GM04504 (cell line): ENCODE measurements at regions not wholly inside any gene's neighbourhood (a gene's known extent, or its start where the extent isn't known, plus 50 kb on each side); places are given as distances from the start of the nearest gene placed in this dataset.

ENCODE experiments used
- DNase-seq: peaks from one replicate; pipeline ENCODE4 v3.0.0-alpha.2; 2012; ENCODE audit warnings: low read depth

DNA sequence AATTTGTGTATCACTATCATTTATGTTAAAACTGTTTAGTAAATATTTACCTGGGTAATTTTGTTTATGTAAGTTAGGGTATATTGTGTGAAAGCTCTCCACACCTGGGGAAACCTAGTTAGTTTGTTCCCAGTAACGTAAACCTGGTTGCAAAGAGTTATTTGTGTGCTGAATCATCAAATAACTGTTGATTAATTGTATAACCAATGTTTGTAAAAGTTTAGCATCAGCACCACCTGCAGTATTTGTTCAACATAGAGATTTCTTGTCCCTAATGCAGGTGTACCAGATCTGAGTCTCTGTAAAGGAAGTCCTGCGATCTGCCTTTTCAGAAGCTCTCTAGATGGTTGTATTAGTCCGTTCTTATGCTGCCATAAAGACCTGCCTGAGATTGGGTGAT, 440.4 kb downstream of the COL12A1 start:
- no peak for DNase-seq

DNA sequence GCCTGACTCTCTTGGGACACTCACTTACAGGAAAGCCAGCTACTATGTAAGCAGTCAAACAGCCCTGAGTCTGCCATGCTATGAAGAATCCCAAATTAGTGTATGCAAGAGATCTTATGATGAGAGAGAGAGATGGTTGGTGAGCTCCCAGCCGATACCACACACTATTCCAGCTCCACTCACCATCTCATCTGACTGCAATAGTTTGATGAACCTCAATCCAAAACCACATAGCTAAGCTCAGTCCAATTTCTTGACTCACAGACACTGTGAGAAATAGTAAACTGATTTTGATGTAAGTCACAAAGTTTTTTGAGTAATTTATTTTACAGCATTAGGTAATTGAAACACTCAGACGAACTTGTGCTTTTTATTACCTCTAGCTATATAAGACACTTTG, 441.4 kb downstream of the COL12A1 start:
- no peak for DNase-seq

DNA sequence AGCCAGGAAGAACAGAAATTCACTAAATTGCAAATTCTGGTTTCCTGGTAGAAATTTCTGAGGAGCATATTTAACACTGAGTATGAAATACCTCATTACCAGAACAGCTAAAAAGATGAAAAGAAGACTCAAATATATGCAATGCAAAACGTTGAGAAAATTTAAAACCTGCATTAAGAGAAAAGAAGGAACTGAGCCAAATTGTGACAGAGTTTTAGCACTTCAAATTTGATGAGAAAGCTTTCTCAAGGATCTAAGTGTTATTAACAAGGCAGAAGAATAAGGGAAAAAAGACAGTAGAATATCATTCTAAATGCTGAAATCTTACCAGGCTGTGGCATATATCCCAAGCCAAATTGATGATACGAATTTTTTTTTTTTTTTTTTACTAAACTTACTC, 443.0 kb downstream of the COL12A1 start:
- no peak for DNase-seq

DNA sequence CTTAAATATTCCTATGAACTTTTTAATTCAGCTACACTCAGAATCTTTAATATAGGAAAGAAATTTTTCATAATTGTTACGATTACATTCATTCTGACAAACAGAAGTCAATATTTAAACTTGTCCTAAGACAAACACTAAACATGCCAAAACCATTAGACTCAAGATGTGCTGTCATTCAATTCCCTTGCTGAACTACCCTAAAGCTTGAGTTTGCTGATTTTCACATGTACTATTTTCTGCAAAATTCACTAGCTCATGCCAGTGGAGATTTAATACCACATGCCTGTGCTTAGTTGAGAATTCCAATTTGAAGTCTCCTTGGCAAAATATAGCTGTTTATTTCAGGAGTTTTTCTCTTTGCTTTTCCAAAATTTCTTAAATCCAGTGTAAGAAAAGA, 448.0 kb downstream of the COL12A1 start:
- no peak for DNase-seq

DNA sequence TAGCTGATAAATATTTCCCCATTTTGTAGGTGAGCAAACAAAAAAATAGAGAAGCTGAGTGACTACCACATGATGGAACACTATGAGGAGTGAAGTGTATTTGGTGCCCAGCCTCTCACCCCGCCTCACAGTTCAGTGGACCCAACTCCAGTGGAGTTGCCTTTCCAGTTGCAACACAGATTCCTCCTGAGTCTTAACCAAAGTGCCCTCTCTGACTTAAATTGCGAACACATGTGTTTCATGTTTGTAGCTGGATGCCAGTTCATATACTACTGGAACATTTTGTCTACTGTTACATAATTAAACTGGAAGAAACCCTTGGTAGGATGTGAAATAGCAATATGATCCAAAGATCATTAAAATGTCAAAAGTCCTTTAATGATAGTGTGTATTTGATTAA, 448.9 kb downstream of the COL12A1 start:
- DNase-seq, result no peak

DNA sequence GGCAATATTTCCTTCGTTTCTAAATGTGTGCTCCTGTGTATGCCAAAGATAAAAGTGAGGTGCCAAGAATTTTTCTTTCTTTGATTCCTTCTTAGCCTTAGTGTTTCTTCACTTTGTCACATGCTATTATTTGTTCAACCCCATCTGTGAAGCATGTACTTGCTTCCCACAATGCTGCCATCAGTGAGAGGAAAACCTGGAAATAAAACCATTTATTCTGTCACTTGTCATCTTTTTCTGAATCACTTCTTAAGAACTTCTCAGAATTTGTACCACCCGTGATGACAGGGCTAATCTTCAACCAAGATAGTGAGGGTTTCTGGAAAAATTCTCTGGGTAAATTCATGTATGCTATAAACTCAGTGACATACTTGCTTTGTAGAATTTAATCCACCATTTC, 450.1 kb downstream of the COL12A1 start:
- no peak for DNase-seq

DNA sequence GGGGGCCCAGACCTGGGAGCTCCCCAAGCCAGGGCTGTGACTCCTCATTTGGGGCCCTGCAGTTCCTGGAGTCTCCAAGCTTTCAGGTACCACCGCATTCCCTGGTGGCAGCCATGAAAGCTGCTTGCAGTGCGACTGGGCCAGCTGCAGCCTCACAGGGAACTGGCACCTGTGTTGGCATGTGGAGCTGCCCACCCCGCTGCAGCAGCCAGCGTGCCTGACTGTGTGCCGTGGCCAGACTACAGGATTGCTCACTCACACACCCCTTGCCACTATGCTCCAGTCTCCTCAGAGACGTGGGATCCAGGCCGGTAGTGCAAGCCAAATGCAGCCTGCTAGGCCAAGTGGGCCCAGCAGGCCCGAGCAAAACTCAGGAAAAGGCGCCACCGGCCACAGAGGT, 450.7 kb downstream of the COL12A1 start:
- DNase-seq, result no peak

DNA sequence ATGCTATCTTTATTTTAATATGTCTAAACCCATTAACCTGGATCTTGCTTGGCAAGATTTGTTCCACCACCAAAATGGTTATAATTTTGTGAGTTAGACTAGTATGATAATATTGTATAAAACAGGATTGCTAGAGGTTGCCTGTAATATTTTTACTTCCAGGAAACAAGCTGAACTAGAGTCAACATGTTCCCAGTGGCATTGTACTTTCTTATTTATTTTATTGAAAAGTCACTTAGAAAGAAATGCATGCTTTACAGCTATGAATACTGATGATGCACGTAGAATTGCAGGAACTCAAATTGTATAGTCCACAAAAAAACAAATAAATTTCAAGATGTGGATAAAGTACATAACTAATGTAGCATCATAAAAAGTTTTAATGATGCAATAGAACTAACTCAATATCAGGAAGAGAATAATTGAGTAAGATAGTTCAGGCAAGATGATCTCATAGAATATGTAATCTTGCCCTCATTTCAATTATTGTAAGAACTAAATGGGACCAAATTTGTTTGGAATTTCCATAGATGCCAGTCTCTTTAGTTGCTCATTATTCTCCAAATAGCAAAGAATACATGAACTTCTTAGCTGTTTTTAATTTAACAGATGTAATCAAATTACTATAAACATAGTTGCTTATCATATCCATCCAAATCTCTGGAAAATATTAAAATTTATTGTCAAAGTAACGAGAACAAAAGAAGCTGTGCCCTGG, 451.8 kb downstream of the COL12A1 start:
- no peak for DNase-seq

DNA sequence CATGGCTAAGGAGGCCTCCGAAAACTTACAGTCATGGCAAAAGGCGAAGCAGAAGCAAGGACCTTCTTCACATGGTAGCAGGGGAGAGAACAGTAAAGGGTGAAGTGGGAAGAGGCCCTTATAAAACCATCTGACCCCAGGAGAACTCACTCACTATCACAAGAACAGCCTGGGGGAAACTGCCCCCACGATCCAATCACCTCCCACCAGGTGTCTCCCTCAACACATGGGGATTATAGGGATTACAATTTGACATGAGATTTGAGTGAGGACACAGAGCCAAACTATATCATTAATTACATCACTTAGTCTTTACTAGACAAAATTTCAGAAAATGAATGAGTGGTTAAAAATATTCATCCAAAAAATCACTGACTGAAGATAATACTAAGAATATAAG, 453.6 kb downstream of the COL12A1 start:
- no peak for DNase-seq

DNA sequence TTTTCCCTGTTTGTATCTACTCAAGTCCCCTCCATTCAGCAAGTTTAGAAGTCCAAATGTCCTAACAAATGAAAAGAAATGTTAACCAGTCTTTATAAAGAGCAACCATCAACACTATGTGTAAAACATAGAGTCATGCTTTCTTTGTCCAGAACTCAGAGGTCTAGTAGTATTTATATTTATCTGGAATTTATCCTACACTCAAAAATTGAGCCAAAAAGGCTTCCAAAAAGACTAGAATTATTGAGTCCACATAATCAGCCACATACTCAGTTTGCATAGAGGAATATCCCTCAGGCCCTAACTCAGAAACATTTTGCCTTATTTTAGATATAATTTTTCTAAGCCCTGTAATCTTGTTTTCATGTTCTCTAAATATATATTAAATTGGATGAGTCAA, 455.0 kb downstream of the COL12A1 start:
- DNase-seq, result no peak

DNA sequence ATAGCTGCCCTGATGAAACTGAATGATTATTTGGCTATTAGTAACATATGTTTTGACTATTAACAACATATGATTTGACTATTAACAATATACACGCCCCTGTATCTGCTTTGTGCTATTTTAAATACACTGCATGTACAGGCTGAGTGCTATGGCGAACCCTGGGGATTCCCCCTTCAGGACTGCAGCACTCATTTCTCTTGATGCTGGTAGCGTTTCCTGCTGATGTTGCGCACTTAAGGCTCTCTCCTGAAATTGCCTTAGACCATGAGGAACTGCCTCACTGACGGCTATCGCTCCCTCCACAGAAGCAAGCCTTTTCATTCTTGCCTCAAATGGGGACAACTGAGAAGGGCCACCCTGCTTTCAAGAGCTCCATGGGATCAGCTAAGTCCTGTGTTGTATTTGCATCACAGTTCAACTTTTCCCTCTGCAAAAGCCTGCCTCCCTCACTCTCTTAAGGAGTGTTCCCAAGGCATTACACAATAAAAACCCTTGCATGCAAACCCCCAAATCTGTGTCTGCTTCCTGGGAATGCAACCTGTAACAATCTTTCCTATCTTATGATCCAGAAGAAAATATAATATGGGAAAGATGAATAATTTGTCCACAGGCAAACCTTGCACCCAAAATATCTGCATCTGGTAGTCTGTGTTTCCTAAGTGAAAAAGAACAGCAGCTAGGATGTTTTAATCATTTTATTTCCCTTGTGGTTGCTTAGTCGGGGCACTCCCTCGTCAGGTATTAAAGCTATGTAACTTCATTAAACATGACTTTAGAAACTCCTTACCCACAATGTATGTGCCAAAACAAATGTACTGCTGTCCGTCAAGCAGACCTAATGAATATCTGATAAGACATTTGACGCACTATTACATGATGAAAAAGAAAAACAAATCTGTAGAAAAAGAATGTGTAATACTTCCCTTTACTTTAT, 456.4 kb downstream of the COL12A1 start:
- no peak for DNase-seq

DNA sequence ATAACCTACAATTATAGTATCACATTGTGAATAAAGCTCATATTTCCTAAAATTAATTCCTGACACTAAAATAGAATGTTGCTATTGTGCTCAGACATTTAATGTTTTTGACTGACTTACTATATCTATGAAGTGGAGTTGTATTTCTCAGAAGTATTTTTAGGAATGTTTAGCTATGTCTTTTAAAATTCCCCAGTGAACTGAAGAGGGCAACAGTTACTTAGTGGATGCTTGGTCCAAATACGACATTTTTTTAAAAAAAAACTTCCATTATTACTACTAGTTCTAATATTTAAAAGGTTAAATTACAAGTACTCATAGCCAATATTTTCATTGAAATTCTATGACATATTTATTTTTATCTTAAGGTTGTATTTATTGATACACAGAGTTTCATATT, 460.2 kb downstream of the COL12A1 start:
- DNase-seq, result no peak

DNA sequence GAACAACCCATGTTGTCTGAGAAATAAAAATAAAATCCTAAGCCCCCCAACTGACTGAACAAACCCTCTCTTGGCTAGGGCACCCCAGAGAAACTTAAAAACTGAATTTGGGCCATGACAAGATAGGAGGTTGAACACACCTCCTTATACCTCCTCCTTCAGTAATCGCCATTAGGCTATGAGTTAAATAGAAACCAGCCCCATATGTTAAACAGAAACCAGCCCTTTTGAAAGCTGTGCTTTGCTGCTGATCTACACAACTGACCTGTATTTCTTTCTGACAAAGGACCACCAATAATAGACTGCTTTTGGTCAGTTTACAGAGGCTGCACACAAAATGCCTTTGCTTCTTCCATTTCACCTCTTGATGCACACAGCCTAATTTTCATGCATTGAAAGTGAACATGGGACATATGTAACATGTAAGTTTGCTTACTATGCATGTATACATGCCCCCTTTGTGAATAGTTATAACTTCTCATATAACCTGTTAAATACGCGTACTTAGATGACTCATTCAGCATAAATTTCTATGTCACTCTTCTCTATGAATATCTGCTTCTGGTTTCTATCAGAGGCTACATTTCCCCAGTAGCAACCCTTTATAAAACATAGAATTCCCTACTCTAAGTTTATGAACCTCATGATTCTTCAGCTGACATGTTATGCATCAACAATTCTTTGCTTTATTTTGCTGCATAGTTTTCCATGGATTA, 462.9 kb downstream of the COL12A1 start:
- no peak for DNase-seq

DNA sequence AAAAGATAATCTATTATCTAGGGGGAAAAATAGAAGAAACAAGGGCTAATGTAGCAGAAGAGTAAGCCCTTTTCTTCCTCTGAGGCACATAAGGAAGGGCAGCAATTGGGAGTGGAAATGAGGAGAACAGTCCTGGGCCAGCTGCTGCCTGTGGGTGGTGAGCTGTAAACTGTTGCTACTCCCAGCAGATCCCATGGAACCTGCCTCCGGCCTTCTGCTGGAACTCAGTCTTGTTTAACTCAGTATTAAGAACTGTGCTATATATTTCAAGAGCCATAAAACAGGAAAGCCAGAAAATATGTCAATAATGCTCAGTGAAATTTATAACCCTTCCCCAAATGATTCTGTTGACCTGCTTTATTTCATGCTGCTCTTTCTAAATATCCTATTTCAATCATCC, 464.2 kb downstream of the COL12A1 start:
- no peak for DNase-seq

DNA sequence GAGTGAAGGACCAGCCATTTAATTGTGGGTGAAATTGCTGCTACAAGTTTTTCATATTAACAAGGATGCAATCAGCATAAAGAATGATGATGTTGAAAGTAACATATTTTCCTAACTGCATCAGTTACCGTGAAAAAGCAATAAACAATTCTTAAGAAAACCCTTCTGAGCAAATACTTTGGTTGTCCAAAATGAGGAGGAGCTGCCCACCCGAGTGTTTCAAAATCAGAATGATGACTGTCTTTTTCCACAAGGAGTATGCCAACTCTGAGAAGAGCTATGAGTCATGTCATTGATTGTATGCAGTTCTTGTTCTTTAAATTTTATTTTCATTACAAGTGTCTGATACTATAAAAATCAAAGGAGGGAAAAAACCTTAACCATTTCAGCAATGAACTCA, 470.5 kb downstream of the COL12A1 start:
- peak; percentile 86 for DNase-seq

DNA sequence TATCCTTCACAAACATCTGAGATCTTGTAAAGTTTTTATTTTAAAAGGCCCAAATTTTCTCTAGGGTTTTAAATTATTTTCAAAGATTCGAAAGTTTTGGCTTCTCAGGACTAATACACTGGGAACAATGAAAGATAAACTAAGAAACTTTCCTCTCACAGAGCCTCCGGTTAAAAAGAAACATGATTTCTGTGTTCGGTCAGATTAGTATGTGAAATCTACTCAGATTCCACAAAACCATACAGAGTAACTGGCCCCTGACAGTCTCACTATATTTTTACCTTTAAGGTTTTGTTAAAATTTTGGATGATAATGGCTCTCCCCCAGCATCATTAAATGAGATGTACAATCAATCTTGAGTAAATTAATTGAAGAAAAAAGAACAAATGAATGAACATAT, 471.0 kb downstream of the COL12A1 start:
- no peak for DNase-seq

DNA sequence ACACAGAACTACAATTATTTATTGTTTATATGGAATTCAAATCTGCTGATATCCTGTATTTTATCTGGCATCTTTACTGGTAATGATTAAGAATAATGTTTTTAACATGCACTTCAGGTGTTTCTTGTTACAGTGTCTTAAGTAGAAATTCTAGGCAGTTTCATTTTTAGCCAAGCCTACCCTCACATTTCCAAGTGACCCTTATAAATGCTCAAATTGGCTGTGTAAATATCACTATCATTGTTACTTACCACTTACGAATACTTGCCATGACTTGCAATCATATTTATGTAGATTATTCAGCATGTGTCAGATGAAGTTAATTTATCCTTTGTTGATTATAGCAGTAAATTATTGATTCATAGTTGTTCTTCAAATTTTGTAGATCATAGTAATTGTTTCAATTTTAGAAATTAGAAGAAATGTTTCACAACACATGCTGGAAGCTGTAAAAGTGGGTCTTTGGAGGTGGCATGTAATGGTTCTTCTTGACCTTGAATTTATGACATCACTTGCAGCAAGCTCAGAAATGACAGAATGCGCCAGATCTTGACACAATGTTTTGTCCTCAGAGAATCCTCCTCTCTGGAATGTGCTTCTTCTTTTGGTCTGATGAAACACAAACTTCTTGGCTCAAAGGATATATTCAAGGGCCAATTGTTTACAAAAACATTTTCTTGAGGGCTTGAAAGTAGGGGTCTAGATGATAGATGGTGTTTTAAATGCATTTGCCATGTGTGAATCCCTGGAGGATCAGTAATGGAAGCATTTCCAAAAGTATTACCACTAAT, 471.8 kb downstream of the COL12A1 start:
- no peak for DNase-seq

DNA sequence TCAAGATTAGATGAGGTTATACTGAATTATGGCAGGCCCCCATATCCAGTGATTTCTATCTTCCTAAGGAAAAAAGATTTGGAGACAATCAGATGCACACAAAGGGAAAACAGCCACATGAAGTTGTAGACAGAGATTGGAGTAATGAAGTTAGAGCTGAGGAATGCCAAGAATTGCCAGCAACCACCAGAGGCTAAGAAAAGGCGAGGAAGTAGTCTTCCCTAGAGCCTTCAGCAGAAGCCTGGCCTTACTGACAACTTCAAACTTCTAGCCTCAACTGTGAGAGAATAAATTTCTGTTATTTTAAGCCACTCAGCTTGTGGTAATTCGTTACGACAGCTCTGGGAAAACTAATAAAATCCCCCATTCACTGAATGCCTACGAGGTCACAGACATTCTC, 473.9 kb downstream of the COL12A1 start:
- peak; percentile 31 for DNase-seq

DNA sequence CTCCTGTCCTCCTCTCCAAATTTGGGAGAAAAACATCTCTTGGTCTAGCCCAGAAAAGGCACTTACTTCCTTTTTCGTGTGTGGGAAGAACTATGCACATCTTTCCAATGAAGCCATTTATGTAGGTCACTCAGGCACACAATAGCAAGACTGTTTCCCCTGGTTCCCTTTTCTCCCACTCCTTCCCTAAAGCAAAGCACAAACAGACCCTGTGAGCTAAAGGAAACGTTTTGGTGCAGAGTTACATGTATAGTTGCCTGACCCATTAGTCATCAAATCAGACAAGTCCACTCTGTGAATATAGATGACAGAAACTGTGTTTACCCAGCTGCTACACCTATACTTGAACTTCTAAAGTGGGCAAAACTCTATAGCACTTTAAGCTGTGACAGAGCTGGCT, 474.6 kb downstream of the COL12A1 start:
- no peak for DNase-seq

DNA sequence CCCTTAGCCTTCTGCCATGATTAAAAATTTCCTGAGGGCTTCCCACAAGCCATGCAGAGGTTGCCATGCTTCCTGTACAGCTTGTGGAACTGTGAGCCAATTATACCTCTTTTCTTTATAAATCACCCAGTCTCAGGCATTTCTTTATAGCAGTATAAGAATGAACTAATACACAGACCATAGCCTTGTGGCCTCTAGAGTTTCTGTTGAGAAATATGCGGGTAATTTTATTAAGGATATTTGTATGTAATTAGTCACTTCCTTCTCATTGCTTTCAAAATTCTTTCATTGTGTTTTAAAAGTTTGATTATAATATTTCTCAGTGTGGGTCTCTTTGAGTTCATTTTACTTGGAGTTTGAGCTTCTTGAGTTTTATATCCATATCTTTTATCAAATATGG, 484.9 kb downstream of the COL12A1 start:
- DNase-seq, result no peak

DNA sequence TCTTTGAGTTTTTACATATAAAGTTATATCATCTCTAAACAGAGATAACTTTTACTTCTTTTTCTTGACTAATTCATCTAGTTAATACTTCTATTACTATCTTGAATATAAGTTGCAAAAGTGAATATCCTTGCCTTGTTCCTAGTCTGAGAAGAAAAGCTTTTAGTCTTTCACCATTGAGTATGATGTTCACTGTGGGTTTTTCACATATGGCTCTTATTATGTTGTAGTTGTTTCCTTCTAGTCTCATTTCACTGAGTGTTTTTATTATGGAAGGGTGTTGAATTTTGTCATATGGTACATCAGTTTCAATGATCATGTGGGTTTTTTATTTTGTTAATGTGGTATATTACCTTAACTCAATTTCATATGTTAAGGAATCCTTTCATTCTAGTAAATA, 488.3 kb downstream of the COL12A1 start:
- DNase-seq, result no peak
